ENCODE measurements at regions not wholly inside any gene's neighbourhood (a gene's known extent, or its start where the extent isn't known, plus 50 kb on each side); places are given as distances from the start of the nearest gene placed in this dataset. TPM values are rescaled to one million over a fixed set of nuclear protein-coding genes. Genes with fewer than 3 reads are reported as not detected.

Small RNA genes in the stretch of these regions (small RNA-seq; reads per million reads assigned to genes)
- not detected for gene RF00572

All from skeletal muscle tissue (tissue), 1 donor.